T-helper 9 cell (primary cell): ENCODE measurements at regions not wholly inside any gene's neighbourhood (a gene's known extent, or its start where the extent isn't known, plus 50 kb on each side); places are given as distances from the start of the nearest gene placed in this dataset.

Source experiments
- DNase-seq: peaks from one replicate; pipeline ENCODE4 v3.0.0-alpha.2; 2020

- DNase-seq: no peak
Observed at GRCh38 chr20:56805313-56805712, 176.2 kb downstream of the TFAP2C start.

GRCh38 chr20:56805966-56806365 is 176.9 kb downstream of the TFAP2C start:
- no peak for DNase-seq

- DNase-seq: no peak
Observed at GRCh38 chr20:56806952-56807517, 177.9 kb downstream of the TFAP2C start.

- DNase-seq: no peak
Observed at GRCh38 chr20:56808117-56808725, 179.1 kb downstream of the TFAP2C start.

- no peak for DNase-seq
Observed at GRCh38 chr20:56808732-56809131, 179.6 kb downstream of the TFAP2C start.

- DNase-seq: no peak
Observed at GRCh38 chr20:56809668-56810067, 180.6 kb downstream of the TFAP2C start.

- no peak for DNase-seq
Observed at GRCh38 chr20:56810141-56810540, 181.0 kb downstream of the TFAP2C start.

GRCh38 chr20:56815796-56816195 is 186.7 kb downstream of the TFAP2C start:
- no peak for DNase-seq

GRCh38 chr20:56816349-56816748 is 187.2 kb downstream of the TFAP2C start:
- DNase-seq: no peak

- no peak for DNase-seq
Observed at GRCh38 chr20:56817780-56818675, 188.9 kb downstream of the TFAP2C start.

GRCh38 chr20:56820984-56821383 is 191.9 kb downstream of the TFAP2C start:
- DNase-seq: no peak

GRCh38 chr20:56826306-56826704 is 197.2 kb downstream of the TFAP2C start:
- DNase-seq: no peak

- no peak for DNase-seq
Observed at GRCh38 chr20:56826705-56827665, 197.9 kb downstream of the TFAP2C start.

GRCh38 chr20:56827763-56828162 is 198.7 kb downstream of the TFAP2C start:
- DNase-seq: no peak

- no peak for DNase-seq
Observed at GRCh38 chr20:56828402-56828801, 199.3 kb downstream of the TFAP2C start.

GRCh38 chr20:56829788-56830385 is 200.8 kb downstream of the TFAP2C start:
- DNase-seq: no peak

GRCh38 chr20:56831795-56832194 is 202.7 kb downstream of the TFAP2C start:
- no peak for DNase-seq

- DNase-seq: no peak
Observed at GRCh38 chr20:56833427-56833826, 204.3 kb downstream of the TFAP2C start.

- DNase-seq: no peak
Observed at GRCh38 chr20:56835829-56836550, 206.9 kb downstream of the TFAP2C start.

GRCh38 chr20:56839222-56839621 is 210.1 kb downstream of the TFAP2C start:
- no peak for DNase-seq

- no peak for DNase-seq
Observed at GRCh38 chr20:56839786-56840185, 210.7 kb downstream of the TFAP2C start.
